ENCODE measurements at regions not wholly inside any gene's neighbourhood (a gene's known extent, or its start where the extent isn't known, plus 50 kb on each side); places are given as distances from the start of the nearest gene placed in this dataset.

GRCh38 chr1:81135524-81135923, 665.2 kb upstream of the ADGRL2 start:
- TF ChIP-seq, protein P1, sequence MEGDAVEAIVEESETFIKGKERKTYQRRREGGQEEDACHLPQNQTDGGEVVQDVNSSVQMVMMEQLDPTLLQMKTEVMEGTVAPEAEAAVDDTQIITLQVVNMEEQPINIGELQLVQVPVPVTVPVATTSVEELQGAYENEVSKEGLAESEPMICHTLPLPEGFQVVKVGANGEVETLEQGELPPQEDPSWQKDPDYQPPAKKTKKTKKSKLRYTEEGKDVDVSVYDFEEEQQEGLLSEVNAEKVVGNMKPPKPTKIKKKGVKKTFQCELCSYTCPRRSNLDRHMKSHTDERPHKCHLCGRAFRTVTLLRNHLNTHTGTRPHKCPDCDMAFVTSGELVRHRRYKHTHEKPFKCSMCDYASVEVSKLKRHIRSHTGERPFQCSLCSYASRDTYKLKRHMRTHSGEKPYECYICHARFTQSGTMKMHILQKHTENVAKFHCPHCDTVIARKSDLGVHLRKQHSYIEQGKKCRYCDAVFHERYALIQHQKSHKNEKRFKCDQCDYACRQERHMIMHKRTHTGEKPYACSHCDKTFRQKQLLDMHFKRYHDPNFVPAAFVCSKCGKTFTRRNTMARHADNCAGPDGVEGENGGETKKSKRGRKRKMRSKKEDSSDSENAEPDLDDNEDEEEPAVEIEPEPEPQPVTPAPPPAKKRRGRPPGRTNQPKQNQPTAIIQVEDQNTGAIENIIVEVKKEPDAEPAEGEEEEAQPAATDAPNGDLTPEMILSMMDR (IDR thresholded peaks at IDR 0.05; ENCODE audit: low read length) = no peak
- TF ChIP-seq EZH2 (IDR thresholded peaks at IDR 0.05; ENCODE audit: borderline replicate concordance, low read length) = no peak
